ENCODE measurements at regions not wholly inside any gene's neighbourhood (a gene's known extent, or its start where the extent isn't known, plus 50 kb on each side); places are given as distances from the start of the nearest gene placed in this dataset.

DNA sequence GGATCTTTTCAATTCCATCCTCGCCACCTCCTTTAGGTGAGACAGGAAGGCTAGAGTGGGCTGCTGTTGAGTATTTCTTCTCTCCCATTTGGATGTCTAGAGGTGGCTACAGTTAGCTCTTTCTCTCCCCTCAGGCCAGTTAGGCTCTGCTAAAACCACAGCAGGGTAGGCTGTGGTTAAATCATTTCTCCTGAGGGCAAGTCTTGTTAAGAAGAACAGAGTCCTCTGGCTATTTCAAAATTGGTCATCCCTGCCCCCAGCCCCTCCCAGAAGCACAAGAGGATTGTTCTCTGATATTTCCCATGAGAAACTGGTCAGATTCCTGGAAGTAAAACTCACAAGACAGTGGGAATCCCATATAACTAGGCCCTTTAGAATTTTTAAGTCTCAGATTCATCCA, 1359.5 kb downstream of the TECRL start:
- no peaks in the 10 kb centered on the region for H3K9me3 ChIP-seq
- H3K4me3 ChIP-seq, result no peak overlapping the region
- no peak overlapping the region for H3K27ac ChIP-seq
- TF ChIP-seq, protein P1, sequence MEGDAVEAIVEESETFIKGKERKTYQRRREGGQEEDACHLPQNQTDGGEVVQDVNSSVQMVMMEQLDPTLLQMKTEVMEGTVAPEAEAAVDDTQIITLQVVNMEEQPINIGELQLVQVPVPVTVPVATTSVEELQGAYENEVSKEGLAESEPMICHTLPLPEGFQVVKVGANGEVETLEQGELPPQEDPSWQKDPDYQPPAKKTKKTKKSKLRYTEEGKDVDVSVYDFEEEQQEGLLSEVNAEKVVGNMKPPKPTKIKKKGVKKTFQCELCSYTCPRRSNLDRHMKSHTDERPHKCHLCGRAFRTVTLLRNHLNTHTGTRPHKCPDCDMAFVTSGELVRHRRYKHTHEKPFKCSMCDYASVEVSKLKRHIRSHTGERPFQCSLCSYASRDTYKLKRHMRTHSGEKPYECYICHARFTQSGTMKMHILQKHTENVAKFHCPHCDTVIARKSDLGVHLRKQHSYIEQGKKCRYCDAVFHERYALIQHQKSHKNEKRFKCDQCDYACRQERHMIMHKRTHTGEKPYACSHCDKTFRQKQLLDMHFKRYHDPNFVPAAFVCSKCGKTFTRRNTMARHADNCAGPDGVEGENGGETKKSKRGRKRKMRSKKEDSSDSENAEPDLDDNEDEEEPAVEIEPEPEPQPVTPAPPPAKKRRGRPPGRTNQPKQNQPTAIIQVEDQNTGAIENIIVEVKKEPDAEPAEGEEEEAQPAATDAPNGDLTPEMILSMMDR (IDR thresholded peaks at IDR 0.05), result no peak
- DNase-seq, result no peak
- no peaks in the 10 kb centered on the region for H3K27me3 ChIP-seq
- H3K36me3 ChIP-seq, result no peaks in the 10 kb centered on the region
- intact Hi-C loops (cut with DNase I; ENCODE audit: low total_unique reads), result loop anchor here (2.0 kb wide), 1 partner anchor 41 kb away; no protein-coding TSS in a partner anchor
- no peaks in the 10 kb centered on the region for H3K4me1 ChIP-seq

DNA sequence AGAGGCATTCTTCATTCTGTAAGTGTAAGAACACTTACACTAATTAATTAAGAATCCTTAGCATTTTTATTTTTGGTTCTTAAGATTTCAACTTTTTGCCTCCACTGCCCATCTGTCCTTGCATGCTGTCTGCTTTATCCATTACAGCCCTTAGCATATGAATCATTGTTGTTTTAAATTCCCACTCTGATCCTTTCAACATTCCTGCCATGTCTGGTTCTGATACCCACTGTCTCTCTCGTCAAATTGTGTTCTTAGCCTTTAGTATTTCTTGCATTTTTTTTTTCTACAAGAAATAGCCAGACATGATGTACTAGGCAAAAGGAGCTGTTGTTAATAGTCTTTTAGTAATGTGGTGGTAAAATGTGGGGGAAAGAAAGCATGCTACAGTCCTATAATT, 1360.0 kb downstream of the TECRL start:
- TF ChIP-seq, protein P1 (IDR thresholded peaks at IDR 0.05), result no peak
- no peak for DNase-seq
- no peak overlapping the region for H3K27ac ChIP-seq
- no peaks in the 10 kb centered on the region for H3K9me3 ChIP-seq
- H3K4me3 ChIP-seq, result no peak overlapping the region
- intact Hi-C loops (cut with DNase I; ENCODE audit: low total_unique reads), result no loop called here
- H3K4me1 ChIP-seq, result no peaks in the 10 kb centered on the region
- no peaks in the 10 kb centered on the region for H3K36me3 ChIP-seq
- no peaks in the 10 kb centered on the region for H3K27me3 ChIP-seq

DNA sequence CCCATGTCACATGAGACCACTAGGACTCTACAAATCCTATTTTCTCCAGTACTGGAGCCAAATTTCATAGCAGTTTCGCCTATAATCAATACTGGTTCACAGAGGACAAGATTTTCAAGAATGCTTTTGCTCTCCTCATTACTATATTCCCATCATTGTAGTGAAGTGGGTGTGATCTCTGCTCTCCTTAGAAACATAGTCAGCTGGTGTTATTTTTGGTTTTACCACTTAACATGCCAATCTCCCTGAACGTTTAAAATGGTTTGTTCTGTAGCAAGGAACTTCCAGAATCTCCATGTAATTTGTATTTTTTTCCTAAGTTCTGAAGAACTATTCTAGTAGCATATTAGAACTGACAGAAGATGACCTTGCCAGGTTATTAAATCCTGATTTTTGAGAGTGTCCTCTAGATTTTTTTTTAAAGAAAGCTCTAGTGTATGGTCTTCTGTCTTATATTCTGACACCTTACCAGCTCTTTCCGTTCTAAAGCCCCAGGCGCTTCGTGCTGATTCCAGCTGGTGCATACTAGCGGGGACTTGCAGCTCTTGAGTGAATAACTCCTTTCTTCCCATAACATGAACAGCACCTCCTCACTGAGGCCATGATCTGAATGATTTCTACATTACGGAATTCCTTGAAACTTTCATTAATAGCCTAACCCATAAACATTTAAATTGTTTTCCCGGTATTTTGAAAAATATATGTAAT, 1372.9 kb downstream of the TECRL start:
- Histone ChIP-seq H3K36me3 (no peaks in the 10 kb centered on the region), H3K4me3 (no peak overlapping the region), H3K9me3 (no peaks in the 10 kb centered on the region), H3K27ac (no peak overlapping the region), H3K27me3 (no peaks in the 10 kb centered on the region), H3K4me1 (no peaks in the 10 kb centered on the region)
- TF ChIP-seq, protein P1 (IDR thresholded peaks at IDR 0.05), result no peak
- no peak for DNase-seq
- intact Hi-C loops (cut with DNase I; ENCODE audit: low total_unique reads), result no loop called here

DNA sequence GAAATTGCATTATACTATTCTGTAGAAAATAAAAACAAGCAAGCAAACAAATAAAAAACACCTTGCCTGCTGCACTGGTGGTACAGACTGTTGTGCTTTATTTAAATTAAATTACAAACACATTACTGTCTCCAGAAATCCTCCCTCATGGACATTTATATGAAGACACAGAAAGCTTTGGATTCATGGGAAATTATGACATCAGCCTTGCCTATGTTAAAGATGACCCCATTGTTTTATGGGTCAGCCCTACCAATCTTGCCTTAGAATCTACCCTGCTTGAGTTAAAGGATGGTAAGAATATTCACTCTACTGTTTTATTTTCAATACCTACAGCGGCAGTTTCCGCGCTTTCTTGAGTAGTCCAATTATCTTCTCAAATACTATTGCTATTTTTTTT, 1379.9 kb downstream of the TECRL start:
- Histone ChIP-seq H3K9me3 (no peaks in the 10 kb centered on the region), H3K4me1 (no peaks in the 10 kb centered on the region), H3K27ac (no peak overlapping the region), H3K27me3 (no peaks in the 10 kb centered on the region), H3K4me3 (no peak overlapping the region), H3K36me3 (no peaks in the 10 kb centered on the region)
- intact Hi-C loops (cut with DNase I; ENCODE audit: low total_unique reads), result no loop called here
- no peak for DNase-seq
- TF ChIP-seq, protein P1 (IDR thresholded peaks at IDR 0.05), result no peak

DNA sequence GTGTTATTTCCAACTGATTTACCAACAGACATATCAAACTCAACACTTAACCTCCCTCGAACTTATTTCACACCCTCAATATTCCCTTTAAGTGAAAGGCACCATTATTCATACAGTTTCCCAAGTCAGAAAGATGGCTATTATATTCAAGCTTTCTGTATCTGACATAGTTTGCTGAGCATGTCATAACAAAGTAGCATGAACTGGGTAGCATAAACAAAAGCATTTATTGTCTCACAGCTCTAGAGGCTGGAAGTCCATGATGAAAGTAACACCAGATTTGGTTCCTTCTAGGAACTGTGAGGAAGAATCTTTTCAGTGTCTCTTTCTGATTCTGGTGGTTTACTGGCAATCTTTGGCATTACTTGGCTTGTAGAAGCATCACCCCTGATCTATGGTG, 1388.6 kb downstream of the TECRL start:
- Histone ChIP-seq H3K27me3 (no peaks in the 10 kb centered on the region), H3K4me1 (no peaks in the 10 kb centered on the region), H3K36me3 (no peaks in the 10 kb centered on the region), H3K9me3 (no peaks in the 10 kb centered on the region), H3K4me3 (no peak overlapping the region), H3K27ac (no peak overlapping the region)
- TF ChIP-seq, protein P1 (IDR thresholded peaks at IDR 0.05), result no peak
- DNase-seq, result no peak
- intact Hi-C loops (cut with DNase I; ENCODE audit: low total_unique reads), result no loop called here

DNA sequence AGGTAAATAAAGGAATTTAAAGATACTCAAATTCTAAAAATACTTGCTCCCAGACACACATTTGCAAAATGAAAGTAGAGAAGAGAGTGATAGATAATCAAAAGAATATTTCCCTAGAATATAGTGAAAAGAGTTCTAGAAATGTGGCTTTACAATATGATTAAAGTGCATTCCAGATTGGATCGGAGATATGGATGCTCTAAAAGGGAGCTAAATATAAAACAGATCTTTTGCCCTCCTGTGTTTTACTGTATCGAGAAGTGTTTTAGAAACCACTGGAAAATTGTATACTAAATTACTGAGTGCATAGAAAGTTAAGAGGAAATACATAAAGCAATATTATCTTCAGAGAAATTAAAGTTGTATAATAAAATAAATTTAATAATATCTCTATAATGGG, 1392.0 kb downstream of the TECRL start:
- H3K4me1 ChIP-seq, result no peaks in the 10 kb centered on the region
- no peak overlapping the region for H3K27ac ChIP-seq
- no peaks in the 10 kb centered on the region for H3K9me3 ChIP-seq
- intact Hi-C loops (cut with DNase I; ENCODE audit: low total_unique reads), result no loop called here
- no peak overlapping the region for H3K4me3 ChIP-seq
- no peaks in the 10 kb centered on the region for H3K36me3 ChIP-seq
- no peaks in the 10 kb centered on the region for H3K27me3 ChIP-seq
- no peak for DNase-seq
- TF ChIP-seq, protein P1 (IDR thresholded peaks at IDR 0.05), result no peak

All from tibial artery (tissue), 4 donors.